ENCODE measurements at regions not wholly inside any gene's neighbourhood (a gene's known extent, or its start where the extent isn't known, plus 50 kb on each side); places are given as distances from the start of the nearest gene placed in this dataset.

- DNase-seq (ENCODE audit: low read depth in 1 of 2, low spot score in 1 of 2), result peak in 1 of 2 donors; percentile 20
- H3K36me3 ChIP-seq, result no peaks in the 10 kb centered on the region
- no peaks in the 10 kb centered on the region for H3K27me3 ChIP-seq
- no peak overlapping the region for H3K4me3 ChIP-seq
- H3K27ac ChIP-seq, result no peak overlapping the region
- TF ChIP-seq CTCF (IDR thresholded peaks at IDR 0.05; ENCODE audit: low read depth, low read length), result no peak
- no peaks in the 10 kb centered on the region for H3K9me3 ChIP-seq (ENCODE audit: low read depth)
- no peaks in the 10 kb centered on the region for H3K4me1 ChIP-seq (ENCODE audit: low read depth)
Observed at GRCh38 chr16:19936441-19936840, 51.8 kb upstream of the GPRC5B start.

- no peaks in the 10 kb centered on the region for H3K4me1 ChIP-seq (ENCODE audit: low read depth)
- H3K4me3 ChIP-seq, result no peak overlapping the region
- peak in 1 of 2 donors; percentile 12 for DNase-seq (ENCODE audit: low read depth in 1 of 2, low spot score in 1 of 2)
- H3K36me3 ChIP-seq, result no peaks in the 10 kb centered on the region
- no peaks in the 10 kb centered on the region for H3K9me3 ChIP-seq (ENCODE audit: low read depth)
- H3K27me3 ChIP-seq, result no peaks in the 10 kb centered on the region
- no peak overlapping the region for H3K27ac ChIP-seq
- TF ChIP-seq CTCF (IDR thresholded peaks at IDR 0.05; ENCODE audit: low read depth, low read length), result no peak
Observed at GRCh38 chr16:19935694-19936093, 51.0 kb upstream of the GPRC5B start.
